ENCODE measurements at regions not wholly inside any gene's neighbourhood (a gene's known extent, or its start where the extent isn't known, plus 50 kb on each side); places are given as distances from the start of the nearest gene placed in this dataset.

DNA sequence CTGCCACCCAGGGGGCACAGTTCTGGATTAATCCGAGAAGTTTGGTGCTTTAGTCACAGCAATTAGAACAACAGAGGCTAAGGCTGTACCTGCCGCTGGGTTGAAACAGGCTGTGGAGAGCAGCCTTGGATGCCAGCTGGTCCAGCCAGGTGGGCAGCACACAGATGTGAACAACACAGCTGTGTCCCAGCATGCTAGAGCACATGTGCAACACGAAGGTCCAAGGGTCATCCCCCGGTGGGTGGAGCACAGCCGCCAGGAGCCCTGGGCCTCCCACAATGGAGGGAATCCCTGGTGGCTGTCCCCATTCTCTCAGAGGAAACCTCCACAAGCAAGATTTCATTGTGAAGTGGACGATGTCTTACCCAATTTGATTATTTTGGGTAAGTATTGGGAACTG lies 99.2 kb upstream of the SYNDIG1 start:
- Histone ChIP-seq H3K4me3 (ENCODE audit: low read depth in 1 of 3, low read length in 3 of 3) (no peak overlapping the region), H3K27ac (ENCODE audit: low read depth in 1 of 3, low read length in 2 of 3) (no peak overlapping the region), H3K27me3 (ENCODE audit: control insufficient read depth in 3 of 3, insufficient read depth in 3 of 3, low read length in 3 of 3) (no peaks in the 10 kb centered on the region), H3K4me1 (ENCODE audit: control insufficient read depth in 3 of 3, insufficient read depth in 2 of 3, low read depth in 1 of 3, low read length in 2 of 3) (no peaks in the 10 kb centered on the region), H3K9me3 (ENCODE audit: control insufficient read depth in 2 of 2, insufficient read depth in 1 of 2, low read depth in 1 of 2, low read length in 1 of 2) (no peaks in the 10 kb centered on the region), H3K36me3 (ENCODE audit: control insufficient read depth in 3 of 3, insufficient read depth in 2 of 3, low read depth in 1 of 3, low read length in 3 of 3) (no peaks in the 10 kb centered on the region)
- WGBS, 3 donors: 36 to 77% (median 56%) methylated on average over 6 of the region's 6 CpGs
- no peak for FAIRE-seq
- DNase-seq: peak; percentile 17

DNA sequence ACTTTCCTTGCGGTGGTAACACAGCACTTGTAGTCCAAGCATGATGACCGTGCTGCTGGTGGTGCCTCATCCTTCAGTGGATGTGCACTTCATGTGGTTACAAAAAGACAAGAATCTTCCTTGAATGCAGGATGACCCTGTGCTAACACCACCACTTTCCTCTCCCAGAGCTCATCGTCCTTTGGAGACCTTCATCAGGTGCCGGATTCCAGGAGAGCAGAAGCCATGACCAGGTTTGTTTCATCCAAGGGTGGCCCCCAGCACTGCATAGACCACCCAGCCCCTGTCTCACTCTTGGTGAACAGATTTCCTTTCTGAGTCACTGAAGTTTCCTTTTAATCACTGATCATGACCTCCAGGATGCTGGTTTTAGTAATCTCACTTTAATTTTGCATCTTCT lies 101.2 kb upstream of the SYNDIG1 start:
- Histone ChIP-seq H3K4me1 (ENCODE audit: control insufficient read depth in 3 of 3, insufficient read depth in 2 of 3, low read depth in 1 of 3, low read length in 2 of 3) (no peaks in the 10 kb centered on the region), H3K4me3 (ENCODE audit: low read depth in 1 of 3, low read length in 3 of 3) (no peak overlapping the region), H3K27me3 (ENCODE audit: control insufficient read depth in 3 of 3, insufficient read depth in 3 of 3, low read length in 3 of 3) (no peaks in the 10 kb centered on the region), H3K27ac (ENCODE audit: low read depth in 1 of 3, low read length in 2 of 3) (no peak overlapping the region), H3K9me3 (ENCODE audit: control insufficient read depth in 2 of 2, insufficient read depth in 1 of 2, low read depth in 1 of 2, low read length in 1 of 2) (no peaks in the 10 kb centered on the region), H3K36me3 (ENCODE audit: control insufficient read depth in 3 of 3, insufficient read depth in 2 of 3, low read depth in 1 of 3, low read length in 3 of 3) (no peaks in the 10 kb centered on the region)
- FAIRE-seq (no peak), DNase-seq (no peak)
- WGBS, 3 donors: 83 to 93% (median 92%) methylated on average over 4 of the region's 4 CpGs

DNA sequence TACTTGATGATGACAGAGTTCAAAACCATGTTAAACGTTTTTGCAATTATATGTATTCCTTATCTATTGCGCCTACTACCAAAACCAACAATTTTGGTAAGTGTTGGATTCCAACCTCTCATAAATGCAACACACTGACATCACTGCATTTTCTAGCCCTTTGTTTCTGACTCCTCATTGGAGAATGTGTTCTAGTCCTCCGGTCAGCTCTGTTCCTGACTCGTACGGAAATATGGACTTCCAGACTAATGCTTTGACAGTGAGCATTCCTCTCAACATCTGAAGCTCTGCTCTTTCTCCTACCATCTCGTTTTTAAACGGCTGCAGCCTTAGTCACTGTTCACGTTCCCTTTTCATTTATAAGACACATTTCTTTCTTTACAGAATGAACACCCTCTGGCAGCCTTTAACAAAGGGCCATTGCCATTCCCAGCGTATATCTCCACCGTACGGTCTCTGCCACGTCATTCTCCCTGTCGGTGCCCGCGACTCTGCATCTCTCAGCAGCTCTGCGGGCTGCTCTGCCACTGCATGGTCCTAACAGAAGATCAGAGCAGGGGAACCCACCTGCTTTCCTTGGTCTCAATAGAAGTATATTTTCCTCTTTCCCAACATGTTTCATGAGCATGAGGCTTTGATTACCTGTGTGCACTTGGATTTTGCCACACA lies 103.0 kb upstream of the SYNDIG1 start:
- FAIRE-seq: no peak
- Histone ChIP-seq H3K4me3 (ENCODE audit: low read depth in 1 of 3, low read length in 3 of 3) (no peak overlapping the region), H3K27me3 (ENCODE audit: control insufficient read depth in 3 of 3, insufficient read depth in 3 of 3, low read length in 3 of 3) (no peaks in the 10 kb centered on the region), H3K36me3 (ENCODE audit: control insufficient read depth in 3 of 3, insufficient read depth in 2 of 3, low read depth in 1 of 3, low read length in 3 of 3) (no peaks in the 10 kb centered on the region), H3K9me3 (ENCODE audit: control insufficient read depth in 2 of 2, insufficient read depth in 1 of 2, low read depth in 1 of 2, low read length in 1 of 2) (peaks cover 0 to 9% of the 10 kb centered on the region in 2 donors), H3K4me1 (ENCODE audit: control insufficient read depth in 3 of 3, insufficient read depth in 2 of 3, low read depth in 1 of 3, low read length in 2 of 3) (no peaks in the 10 kb centered on the region), H3K27ac (ENCODE audit: low read depth in 1 of 3, low read length in 2 of 3) (no peak overlapping the region)
- 86 to 90% (median 87%) methylated on average over 16 of the region's 16 CpGs for WGBS, 3 donors
- no peak for DNase-seq

DNA sequence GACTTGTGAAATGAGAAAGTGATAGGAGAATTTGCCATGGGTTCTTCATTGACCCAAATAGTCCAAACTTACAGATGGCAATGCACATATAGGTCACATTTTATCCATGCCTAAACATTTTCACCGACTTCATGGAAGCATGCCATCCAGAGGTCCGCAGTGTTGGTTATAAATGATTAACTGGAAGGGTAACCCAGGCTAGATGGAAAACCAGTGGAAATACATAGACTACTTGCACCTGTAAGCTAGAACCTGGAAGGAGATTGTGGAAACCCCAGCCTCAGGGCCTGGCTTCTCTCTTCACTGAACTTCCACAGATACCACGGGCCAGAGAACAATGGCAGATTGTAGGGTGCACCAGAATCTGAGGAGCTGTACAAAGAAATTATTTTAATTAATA lies 103.8 kb upstream of the SYNDIG1 start:
- DNase-seq: no peak
- H3K4me3 ChIP-seq (ENCODE audit: low read depth in 1 of 3, low read length in 3 of 3): no peak overlapping the region
- H3K27me3 ChIP-seq (ENCODE audit: control insufficient read depth in 3 of 3, insufficient read depth in 3 of 3, low read length in 3 of 3): no peaks in the 10 kb centered on the region
- H3K27ac ChIP-seq (ENCODE audit: low read depth in 1 of 3, low read length in 2 of 3): no peak overlapping the region
- WGBS, 3 donors: 28 to 75% (median 55%) methylated on average over 3 of the region's 3 CpGs
- peaks cover 0 to 9% of the 10 kb centered on the region in 2 donors for H3K9me3 ChIP-seq (ENCODE audit: control insufficient read depth in 2 of 2, insufficient read depth in 1 of 2, low read depth in 1 of 2, low read length in 1 of 2)
- FAIRE-seq: no peak
- H3K4me1 ChIP-seq (ENCODE audit: control insufficient read depth in 3 of 3, insufficient read depth in 2 of 3, low read depth in 1 of 3, low read length in 2 of 3): no peaks in the 10 kb centered on the region
- H3K36me3 ChIP-seq (ENCODE audit: control insufficient read depth in 3 of 3, insufficient read depth in 2 of 3, low read depth in 1 of 3, low read length in 3 of 3): no peaks in the 10 kb centered on the region

GRCh38 chr20:24364482-24364881 lies 104.9 kb upstream of the SYNDIG1 start:
- no peak overlapping the region for H3K27ac ChIP-seq (ENCODE audit: low read depth in 1 of 3, low read length in 2 of 3)

DNA sequence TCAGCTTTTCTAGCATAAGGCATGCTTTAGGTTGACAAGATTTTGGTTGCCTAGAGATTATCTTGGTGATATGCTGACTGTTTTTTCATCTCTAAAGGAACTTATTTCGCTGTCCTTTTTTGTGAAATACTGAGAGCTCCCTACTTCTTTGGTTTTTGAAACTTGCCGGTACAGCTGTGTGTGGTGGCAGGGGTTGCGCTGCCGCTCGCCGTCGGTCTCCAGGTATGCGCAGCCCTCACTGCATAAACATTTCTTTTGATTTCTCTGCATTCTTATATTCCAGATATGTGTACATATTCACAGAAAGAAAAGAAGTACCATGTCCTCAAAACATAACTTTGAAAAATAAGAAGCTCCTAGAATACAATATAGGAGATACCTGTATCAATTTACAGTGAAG lies 106.4 kb upstream of the SYNDIG1 start:
- Histone ChIP-seq H3K27ac (ENCODE audit: low read depth in 1 of 3, low read length in 2 of 3) (no peak overlapping the region), H3K36me3 (ENCODE audit: control insufficient read depth in 3 of 3, insufficient read depth in 2 of 3, low read depth in 1 of 3, low read length in 3 of 3) (no peaks in the 10 kb centered on the region), H3K4me1 (ENCODE audit: control insufficient read depth in 3 of 3, insufficient read depth in 2 of 3, low read depth in 1 of 3, low read length in 2 of 3) (no peaks in the 10 kb centered on the region), H3K9me3 (ENCODE audit: control insufficient read depth in 2 of 2, insufficient read depth in 1 of 2, low read depth in 1 of 2, low read length in 1 of 2) (peaks cover 0 to 9% of the 10 kb centered on the region in 2 donors), H3K4me3 (ENCODE audit: low read depth in 1 of 3, low read length in 3 of 3) (no peak overlapping the region), H3K27me3 (ENCODE audit: control insufficient read depth in 3 of 3, insufficient read depth in 3 of 3, low read length in 3 of 3) (no peaks in the 10 kb centered on the region)
- FAIRE-seq (no peak), DNase-seq (no peak)
- WGBS, 3 donors: 78 to 84% (median 83%) methylated on average over 8 of the region's 8 CpGs

More at GRCh38 chr20:24364482-24364881, 104.9 kb upstream of the SYNDIG1 start:
- no peaks in the 10 kb centered on the region for H3K27me3 ChIP-seq (ENCODE audit: control insufficient read depth in 3 of 3, insufficient read depth in 3 of 3, low read length in 3 of 3)
- DNase-seq (no peak), FAIRE-seq (no peak)
- H3K4me1 ChIP-seq (ENCODE audit: control insufficient read depth in 3 of 3, insufficient read depth in 2 of 3, low read depth in 1 of 3, low read length in 2 of 3): no peaks in the 10 kb centered on the region
- H3K36me3 ChIP-seq (ENCODE audit: control insufficient read depth in 3 of 3, insufficient read depth in 2 of 3, low read depth in 1 of 3, low read length in 3 of 3): no peaks in the 10 kb centered on the region
- H3K4me3 ChIP-seq (ENCODE audit: low read depth in 1 of 3, low read length in 3 of 3): no peak overlapping the region
- H3K9me3 ChIP-seq (ENCODE audit: control insufficient read depth in 2 of 2, insufficient read depth in 1 of 2, low read depth in 1 of 2, low read length in 1 of 2): peaks cover 0 to 9% of the 10 kb centered on the region in 2 donors
- WGBS, 3 donors: 32 to 43% (median 37%) methylated on average over 4 of the region's 4 CpGs

GRCh38 chr20:24362080-24362479 lies 107.3 kb upstream of the SYNDIG1 start:
- no peaks in the 10 kb centered on the region for H3K4me1 ChIP-seq (ENCODE audit: control insufficient read depth in 3 of 3, insufficient read depth in 2 of 3, low read depth in 1 of 3, low read length in 2 of 3)
- H3K27ac ChIP-seq (ENCODE audit: low read depth in 1 of 3, low read length in 2 of 3): no peak overlapping the region
- peaks cover 0 to 9% of the 10 kb centered on the region in 2 donors for H3K9me3 ChIP-seq (ENCODE audit: control insufficient read depth in 2 of 2, insufficient read depth in 1 of 2, low read depth in 1 of 2, low read length in 1 of 2)
- no peak for DNase-seq
- no peak for FAIRE-seq
- no peaks in the 10 kb centered on the region for H3K27me3 ChIP-seq (ENCODE audit: control insufficient read depth in 3 of 3, insufficient read depth in 3 of 3, low read length in 3 of 3)
- H3K36me3 ChIP-seq (ENCODE audit: control insufficient read depth in 3 of 3, insufficient read depth in 2 of 3, low read depth in 1 of 3, low read length in 3 of 3): no peaks in the 10 kb centered on the region
- H3K4me3 ChIP-seq (ENCODE audit: low read depth in 1 of 3, low read length in 3 of 3): no peak overlapping the region

DNA sequence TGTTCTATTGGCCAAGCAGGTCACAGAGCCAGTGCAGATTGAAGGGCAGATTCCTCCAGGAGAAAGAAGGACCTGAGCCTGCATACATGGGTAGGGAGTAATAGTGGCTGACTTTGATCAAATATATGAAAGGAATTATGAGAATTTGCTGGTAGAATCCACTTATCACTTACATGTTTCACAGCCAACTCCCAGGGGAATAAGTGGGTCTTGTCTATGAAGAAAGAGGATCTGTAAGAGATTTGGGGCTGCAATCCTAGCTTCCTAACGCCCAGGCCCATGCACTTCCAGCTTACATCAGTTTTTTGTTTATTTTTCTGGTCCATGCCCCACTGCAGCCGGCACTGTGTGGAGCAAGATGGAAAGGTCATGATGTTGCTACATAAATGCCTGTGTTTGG lies 107.9 kb upstream of the SYNDIG1 start:
- Histone ChIP-seq H3K4me1 (ENCODE audit: control insufficient read depth in 3 of 3, insufficient read depth in 2 of 3, low read depth in 1 of 3, low read length in 2 of 3) (no peaks in the 10 kb centered on the region), H3K27me3 (ENCODE audit: control insufficient read depth in 3 of 3, insufficient read depth in 3 of 3, low read length in 3 of 3) (no peaks in the 10 kb centered on the region), H3K4me3 (ENCODE audit: low read depth in 1 of 3, low read length in 3 of 3) (no peak overlapping the region), H3K36me3 (ENCODE audit: control insufficient read depth in 3 of 3, insufficient read depth in 2 of 3, low read depth in 1 of 3, low read length in 3 of 3) (no peaks in the 10 kb centered on the region), H3K27ac (ENCODE audit: low read depth in 1 of 3, low read length in 2 of 3) (no peak overlapping the region), H3K9me3 (ENCODE audit: control insufficient read depth in 2 of 2, insufficient read depth in 1 of 2, low read depth in 1 of 2, low read length in 1 of 2) (peaks cover 0 to 9% of the 10 kb centered on the region in 2 donors)
- 48 to 66% (median 59%) methylated on average over 2 of the region's 2 CpGs for WGBS, 3 donors
- FAIRE-seq (no peak), DNase-seq (no peak)

GRCh38 chr20:24360531-24360930 lies 108.9 kb upstream of the SYNDIG1 start:
- Histone ChIP-seq H3K9me3 (ENCODE audit: control insufficient read depth in 2 of 2, insufficient read depth in 1 of 2, low read depth in 1 of 2, low read length in 1 of 2) (peaks cover 0 to 9% of the 10 kb centered on the region in 2 donors), H3K27me3 (ENCODE audit: control insufficient read depth in 3 of 3, insufficient read depth in 3 of 3, low read length in 3 of 3) (no peaks in the 10 kb centered on the region), H3K27ac (ENCODE audit: low read depth in 1 of 3, low read length in 2 of 3) (no peak overlapping the region), H3K4me3 (ENCODE audit: low read depth in 1 of 3, low read length in 3 of 3) (no peak overlapping the region), H3K4me1 (ENCODE audit: control insufficient read depth in 3 of 3, insufficient read depth in 2 of 3, low read depth in 1 of 3, low read length in 2 of 3) (no peaks in the 10 kb centered on the region), H3K36me3 (ENCODE audit: control insufficient read depth in 3 of 3, insufficient read depth in 2 of 3, low read depth in 1 of 3, low read length in 3 of 3) (no peaks in the 10 kb centered on the region)
- DNase-seq (no peak), FAIRE-seq (no peak)
- WGBS, 3 donors: 81 to 93% (median 83%) methylated on average over 3 of the region's 3 CpGs
